ENCODE measurements at regions not wholly inside any gene's neighbourhood (a gene's known extent, or its start where the extent isn't known, plus 50 kb on each side); places are given as distances from the start of the nearest gene placed in this dataset.

GRCh38 chr20:50421356-50422340 is 88.5 kb upstream of the PTPN1 start:
- Histone ChIP-seq H3K79me2 (ENCODE audit: control insufficient read depth, insufficient read depth, low read length) (no peaks in the 10 kb centered on the region), H3K9me3 (replicated peaks; ENCODE audit: control insufficient read depth, insufficient read depth, low read length) (no peaks in the 10 kb centered on the region), H3K9ac (replicated peaks; ENCODE audit: extremely low read depth, insufficient read depth, low read length) (no peak overlapping the region), H3K4me3 (replicated peaks in 1 of 3; ENCODE audit: insufficient read depth in 1 of 3, low read depth in 1 of 3, low read length in 3 of 3) (no peak overlapping the region), H3K27ac (ENCODE audit: insufficient read depth, low read depth, low read length) (no peak overlapping the region), H3K27me3 (ENCODE audit: control insufficient read depth in 2 of 2, insufficient read depth in 2 of 2, low read length in 2 of 2) (peaks cover 0 to 6% of the 10 kb centered on the region in 2 experiments), H3K36me3 (ENCODE audit: control insufficient read depth in 2 of 2, extremely low read depth in 1 of 2, insufficient read depth in 2 of 2, low read length in 2 of 2) (no peaks in the 10 kb centered on the region), H3K4me2 (ENCODE audit: insufficient read depth, low read length) (no peak overlapping the region), H3K9me1 (replicated peaks; ENCODE audit: control insufficient read depth, extremely low read depth, insufficient read depth, low read length) (no peaks in the 10 kb centered on the region), H2AFZ (ENCODE audit: low read depth, low read length) (no peak overlapping the region), H3K4me1 (ENCODE audit: control insufficient read depth, extremely low read depth, insufficient read depth, low read length) (peaks cover 2% of the 10 kb centered on the region), H4K20me1 (replicated peaks; ENCODE audit: control insufficient read depth, extremely low read depth, insufficient read depth, low read length) (no peaks in the 10 kb centered on the region)
- intact Hi-C loops (cut with micrococcal nuclease) (no loop called here), dilution Hi-C loops (cut with MboI; ENCODE audit: extremely low pct_ligation_motif_present, low sequenced_read_pairs) (no loop called here)
- ChIA-PET POLR2A (no interaction called here), CTCF (no interaction called here)
- TF ChIP-seq POLR2AphosphoS5 (IDR thresholded peaks at IDR 0.05; ENCODE audit: insufficient read depth, low read depth, low read length) (no peak), MYC (IDR thresholded peaks at IDR 0.05; ENCODE audit: low read depth, low read length) (no peak), POLR2A (IDR thresholded peaks at IDR 0.05; ENCODE audit: low read depth, low read length) (no peak), FOS (IDR thresholded peaks at IDR 0.05; ENCODE audit: borderline replicate concordance, insufficient read depth, low read length) (no peak), CTCF (IDR thresholded peaks at IDR 0.05; ENCODE audit: extremely low read depth in 1 of 2, insufficient read depth in 1 of 2, low read depth in 1 of 2, low read length in 2 of 2) (no peak), GATA2 (IDR thresholded peaks at IDR 0.05; ENCODE audit: insufficient read depth, insufficient read length, low read depth, low read length) (no peak), MAX (IDR thresholded peaks at IDR 0.05; ENCODE audit: insufficient read depth, insufficient read length) (no peak), JUN (IDR thresholded peaks at IDR 0.05; ENCODE audit: borderline replicate concordance, insufficient read depth, insufficient read length, low read depth) (no peak), EZH2 (IDR thresholded peaks at IDR 0.05; ENCODE audit: borderline replicate concordance, low read depth, low read length, severe bottlenecking) (no peak)
- BruUV-seq (replicated peaks), result no TSS peak
- no peak for DNase-seq (ENCODE audit: low read depth, low spot score)
- FAIRE-seq, result no peak

All from endothelial cell of umbilical vein (primary cell).